Immature natural killer cell (primary cell): ENCODE measurements at regions not wholly inside any gene's neighbourhood (a gene's known extent, or its start where the extent isn't known, plus 50 kb on each side); places are given as distances from the start of the nearest gene placed in this dataset.

Source experiments
- DNase-seq, 3 donors: peaks; one replicate each; pipeline ENCODE4 v3.0.0; 2022; ENCODE audit warnings: mixed read lengths in 1 of 3
- H3K27ac Mint-ChIP-seq, 6 donors: one replicate each; pipeline ENCODE4 v1.8.0; 2020; ENCODE audit warnings: mixed read lengths in 6 of 6, mild to moderate bottlenecking in 5 of 6, inconsistent platforms in 4 of 6, moderate library complexity in 3 of 6
- H3K27me3 Mint-ChIP-seq, 3 donors: one replicate each; pipeline ENCODE4 v1.8.0; 2020 to 2021; ENCODE audit warnings: low read depth in 3 of 3, mild to moderate bottlenecking in 3 of 3, mixed read lengths in 3 of 3, moderate library complexity in 3 of 3, inconsistent platforms in 1 of 3
- H3K36me3 Mint-ChIP-seq, 3 donors: one replicate each; pipeline ENCODE4 v1.8.0; 2020; ENCODE audit warnings: mixed read lengths in 3 of 3, inconsistent platforms in 2 of 3, mild to moderate bottlenecking in 2 of 3
- H3K4me1 Mint-ChIP-seq, 2 donors: one replicate each; pipeline ENCODE4 v1.8.0; 2020; ENCODE audit warnings: inconsistent platforms in 2 of 2, mild to moderate bottlenecking in 2 of 2, mixed read lengths in 2 of 2, moderate library complexity in 1 of 2
- H3K4me3 Mint-ChIP-seq, 5 donors: one replicate each; pipeline ENCODE4 v1.8.0; 2020; ENCODE audit warnings: mild to moderate bottlenecking in 5 of 5, mixed read lengths in 5 of 5, inconsistent platforms in 3 of 5, moderate library complexity in 3 of 5
- H3K9me3 Mint-ChIP-seq, 6 donors: one replicate each; pipeline ENCODE4 v1.8.0; 2020; ENCODE audit warnings: mild to moderate bottlenecking in 6 of 6, mixed read lengths in 6 of 6, inconsistent platforms in 4 of 6, moderate library complexity in 3 of 6

GRCh38 chr12:86663173-86663572 is 407.0 kb upstream of the MGAT4C start:
- DNase-seq, result no peak
- H3K27me3 Mint-ChIP-seq, result no peaks in the 10 kb centered on the region
- H3K27ac Mint-ChIP-seq, result no peak overlapping the region
- no peaks in the 10 kb centered on the region for H3K4me1 Mint-ChIP-seq
- peaks cover 5 to 34% (median 13%) of the 10 kb centered on the region in 6 donors for H3K9me3 Mint-ChIP-seq
- H3K36me3 Mint-ChIP-seq, result peaks cover 0 to 3% (median 0%) of the 10 kb centered on the region in 3 donors
- H3K4me3 Mint-ChIP-seq, result no peak overlapping the region

GRCh38 chr12:86662464-86662863 is 406.3 kb upstream of the MGAT4C start:
- Mint-ChIP-seq H3K27me3 (no peaks in the 10 kb centered on the region), H3K9me3 (peaks cover 3 to 30% (median 11%) of the 10 kb centered on the region in 6 donors), H3K4me3 (no peak overlapping the region), H3K36me3 (no peaks in the 10 kb centered on the region), H3K27ac (no peak overlapping the region), H3K4me1 (no peaks in the 10 kb centered on the region)
- no peak for DNase-seq

DNA sequence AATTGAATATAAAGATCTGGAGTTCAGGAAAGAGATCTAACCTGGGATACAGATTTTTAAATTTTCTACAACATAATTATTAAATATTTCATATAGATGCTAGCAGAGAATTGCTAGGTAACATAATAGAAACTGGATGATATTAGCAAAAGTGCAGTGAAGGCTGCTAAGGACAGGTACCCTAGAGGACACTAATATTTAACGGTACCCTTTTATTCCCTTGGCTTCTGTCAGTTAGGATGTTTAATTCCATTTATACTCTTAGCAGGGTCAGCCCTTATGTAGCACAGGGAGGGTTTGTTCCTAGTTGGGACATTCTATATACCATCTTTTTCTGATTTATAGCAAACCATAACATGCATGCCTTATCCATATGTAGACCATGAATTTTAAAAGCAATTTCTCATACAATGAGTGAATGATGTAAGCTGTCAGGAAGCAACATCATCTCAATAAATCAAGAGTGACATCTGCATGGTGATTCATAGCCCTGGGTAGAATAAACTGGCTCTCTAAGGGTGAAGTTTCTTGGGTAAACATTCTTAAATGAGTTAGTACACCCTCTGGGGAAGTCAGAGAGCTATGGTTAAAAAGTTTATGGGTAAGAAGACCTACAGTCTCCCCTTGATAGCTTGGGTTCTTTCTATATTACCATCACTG is 404.4 kb upstream of the MGAT4C start:
- H3K27ac Mint-ChIP-seq, result no peak overlapping the region
- H3K27me3 Mint-ChIP-seq, result no peaks in the 10 kb centered on the region
- peaks cover 3 to 27% (median 9%) of the 10 kb centered on the region in 6 donors for H3K9me3 Mint-ChIP-seq
- DNase-seq, result no peak
- H3K4me3 Mint-ChIP-seq, result no peak overlapping the region
- no peaks in the 10 kb centered on the region for H3K36me3 Mint-ChIP-seq
- no peaks in the 10 kb centered on the region for H3K4me1 Mint-ChIP-seq

- H3K36me3 Mint-ChIP-seq, result no peaks in the 10 kb centered on the region
- peaks cover 0 to 3% (median 0%) of the 10 kb centered on the region in 3 donors for H3K27me3 Mint-ChIP-seq
- H3K27ac Mint-ChIP-seq, result no peak overlapping the region
- no peaks in the 10 kb centered on the region for H3K4me1 Mint-ChIP-seq
- H3K4me3 Mint-ChIP-seq, result no peak overlapping the region
- H3K9me3 Mint-ChIP-seq, result peaks cover 2 to 31% (median 10%) of the 10 kb centered on the region in 6 donors
- DNase-seq, result no peak
These were observed 403.8 kb upstream of the MGAT4C start for GRCh38 chr12:86659985-86660384.

GRCh38 chr12:86658303-86658702 is 402.1 kb upstream of the MGAT4C start:
- no peak for DNase-seq
- Mint-ChIP-seq H3K27me3 (peaks cover 0 to 3% (median 0%) of the 10 kb centered on the region in 3 donors), H3K4me1 (no peaks in the 10 kb centered on the region), H3K4me3 (no peak overlapping the region), H3K27ac (no peak overlapping the region), H3K36me3 (no peaks in the 10 kb centered on the region), H3K9me3 (peaks cover 3 to 25% (median 5%) of the 10 kb centered on the region in 6 donors)

- Mint-ChIP-seq H3K4me1 (no peaks in the 10 kb centered on the region), H3K27ac (no peak overlapping the region), H3K27me3 (no peaks in the 10 kb centered on the region), H3K36me3 (no peaks in the 10 kb centered on the region), H3K4me3 (no peak overlapping the region), H3K9me3 (peaks cover 2 to 26% (median 9%) of the 10 kb centered on the region in 6 donors)
- DNase-seq, result no peak
These were observed 391.6 kb upstream of the MGAT4C start for GRCh38 chr12:86647800-86648199.

DNA sequence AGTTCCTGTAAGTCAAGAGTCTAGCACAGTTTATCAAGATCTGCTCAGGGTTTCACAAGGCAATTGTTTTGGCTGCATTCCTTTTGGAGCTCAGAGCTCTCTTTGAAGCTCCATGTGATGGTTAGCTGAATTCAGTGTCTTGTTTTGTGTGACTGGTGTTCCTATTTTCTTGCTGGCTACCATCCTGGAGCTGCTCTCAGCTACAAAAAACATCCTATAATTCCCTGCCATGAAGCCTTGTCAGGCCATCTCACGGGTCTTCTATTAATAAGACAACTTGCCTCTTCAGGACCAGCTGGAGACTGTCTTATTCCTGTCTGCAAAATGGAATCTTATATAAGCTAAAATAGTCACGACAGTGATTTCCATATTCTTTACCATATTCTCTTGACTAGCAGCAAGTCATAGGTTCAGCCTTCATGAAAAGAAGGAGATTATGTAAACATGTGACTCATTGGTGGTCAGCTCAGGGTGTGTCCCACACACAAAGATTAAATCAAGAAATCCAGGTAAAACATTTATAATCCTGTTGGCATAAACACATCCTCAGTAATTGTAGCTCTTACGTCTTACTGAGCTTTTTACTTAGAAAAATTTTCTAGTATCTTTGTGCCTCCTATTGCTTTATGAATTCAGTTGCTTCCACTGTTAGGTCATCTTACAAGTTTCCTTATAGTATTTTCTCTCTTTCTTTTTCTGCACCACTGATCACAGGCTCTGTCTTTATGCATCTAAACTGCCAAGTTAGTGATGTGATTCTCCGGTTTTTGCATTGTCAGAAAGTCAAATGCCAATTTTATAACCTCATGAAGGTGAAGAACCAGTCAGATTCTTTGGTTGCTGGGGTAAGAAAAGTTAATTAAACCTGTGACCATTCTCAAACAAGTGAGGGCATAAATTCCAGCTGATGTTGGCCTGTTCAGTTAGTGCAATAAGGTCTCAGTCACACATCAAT is 378.5 kb upstream of the MGAT4C start:
- Mint-ChIP-seq H3K4me1 (no peaks in the 10 kb centered on the region), H3K9me3 (peaks cover 0 to 34% (median 16%) of the 10 kb centered on the region in 6 donors), H3K36me3 (no peaks in the 10 kb centered on the region), H3K27me3 (no peaks in the 10 kb centered on the region), H3K27ac (no peak overlapping the region), H3K4me3 (no peak overlapping the region)
- DNase-seq, result no peak

GRCh38 chr12:86627001-86627400 is 370.8 kb upstream of the MGAT4C start:
- H3K27ac Mint-ChIP-seq, result no peak overlapping the region
- no peaks in the 10 kb centered on the region for H3K4me1 Mint-ChIP-seq
- peaks cover 0 to 5% (median 0%) of the 10 kb centered on the region in 3 donors for H3K36me3 Mint-ChIP-seq
- H3K9me3 Mint-ChIP-seq, result peaks cover 16 to 64% (median 38%) of the 10 kb centered on the region in 6 donors
- DNase-seq, result no peak
- H3K27me3 Mint-ChIP-seq, result peaks cover 0 to 2% (median 0%) of the 10 kb centered on the region in 3 donors
- H3K4me3 Mint-ChIP-seq, result no peak overlapping the region

DNA sequence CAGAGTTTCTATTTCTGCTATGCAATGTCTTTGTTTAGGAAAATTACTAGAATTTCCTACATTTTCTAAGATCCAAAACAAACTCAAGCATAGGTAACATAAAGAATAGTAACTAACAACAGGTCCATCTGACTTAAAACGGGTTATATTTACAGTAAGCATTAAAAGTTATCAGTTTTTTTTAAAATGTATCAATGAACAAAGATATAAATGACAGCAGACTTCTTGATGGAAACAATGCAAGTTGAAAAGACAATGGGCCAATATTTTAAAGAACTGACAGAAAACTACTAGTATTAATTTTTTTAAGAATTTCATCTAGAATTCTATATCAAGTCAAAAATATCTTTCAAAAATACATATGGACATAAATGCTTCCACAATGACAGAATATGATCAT is 367.1 kb upstream of the MGAT4C start:
- Mint-ChIP-seq H3K9me3 (peaks cover 13 to 52% (median 26%) of the 10 kb centered on the region in 6 donors), H3K4me3 (no peak overlapping the region)

GRCh38 chr12:86621957-86622356 is 365.8 kb upstream of the MGAT4C start:
- Mint-ChIP-seq H3K27me3 (no peaks in the 10 kb centered on the region), H3K4me3 (no peak overlapping the region), H3K4me1 (no peaks in the 10 kb centered on the region), H3K27ac (no peak overlapping the region), H3K36me3 (no peaks in the 10 kb centered on the region), H3K9me3 (peaks cover 10 to 47% (median 29%) of the 10 kb centered on the region in 6 donors)
- no peak for DNase-seq

More for the DNA sequence above, 367.1 kb upstream of the MGAT4C start:
- DNase-seq, result no peak
- no peak overlapping the region for H3K27ac Mint-ChIP-seq
- no peaks in the 10 kb centered on the region for H3K4me1 Mint-ChIP-seq
- no peaks in the 10 kb centered on the region for H3K36me3 Mint-ChIP-seq
- peaks cover 0 to 2% (median 0%) of the 10 kb centered on the region in 3 donors for H3K27me3 Mint-ChIP-seq

DNA sequence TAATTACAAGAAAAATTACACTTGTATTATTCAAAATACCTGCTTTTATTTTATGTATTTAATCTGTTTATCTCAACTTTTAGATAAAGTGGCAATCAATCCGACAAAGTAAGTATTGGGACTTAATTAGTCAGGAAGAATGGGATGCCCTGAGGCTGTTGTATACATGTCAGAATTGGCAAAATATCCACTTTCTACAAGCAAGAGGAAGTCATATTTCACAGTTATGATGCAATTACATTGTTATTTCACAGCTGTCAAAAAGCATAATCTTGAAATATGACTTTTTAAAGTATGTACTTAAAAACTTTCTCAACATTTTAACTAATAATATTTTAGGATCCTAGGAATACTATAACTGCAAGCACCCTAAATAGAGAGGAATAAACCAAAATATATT is 357.1 kb upstream of the MGAT4C start:
- H3K36me3 Mint-ChIP-seq, result no peaks in the 10 kb centered on the region
- no peak for DNase-seq
- no peaks in the 10 kb centered on the region for H3K27me3 Mint-ChIP-seq
- H3K9me3 Mint-ChIP-seq, result peaks cover 6 to 19% (median 14%) of the 10 kb centered on the region in 6 donors
- no peak overlapping the region for H3K27ac Mint-ChIP-seq
- H3K4me3 Mint-ChIP-seq, result no peak overlapping the region
- H3K4me1 Mint-ChIP-seq, result no peaks in the 10 kb centered on the region

DNA sequence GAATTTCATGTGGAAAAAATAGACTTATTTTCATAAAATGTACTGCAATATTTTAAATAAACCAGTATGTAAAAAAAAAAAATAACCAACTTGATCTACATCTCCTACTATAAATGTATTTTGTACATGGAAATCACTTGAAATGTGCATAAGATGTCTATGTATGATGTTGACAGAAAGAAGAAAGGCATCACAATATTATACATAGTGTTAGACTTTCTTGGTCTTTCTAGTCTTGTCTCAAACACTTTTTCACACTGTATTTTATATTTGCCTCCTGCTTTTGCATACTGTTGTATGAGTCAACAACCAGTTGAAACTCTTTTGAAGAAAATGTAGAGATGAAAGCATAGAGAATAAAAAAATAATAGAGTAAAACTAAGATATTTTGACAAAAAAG is 352.4 kb upstream of the MGAT4C start:
- no peaks in the 10 kb centered on the region for H3K27me3 Mint-ChIP-seq
- H3K27ac Mint-ChIP-seq, result no peak overlapping the region
- H3K36me3 Mint-ChIP-seq, result no peaks in the 10 kb centered on the region
- no peak for DNase-seq
- peaks cover 1 to 24% (median 13%) of the 10 kb centered on the region in 6 donors for H3K9me3 Mint-ChIP-seq
- no peaks in the 10 kb centered on the region for H3K4me1 Mint-ChIP-seq
- no peak overlapping the region for H3K4me3 Mint-ChIP-seq

DNA sequence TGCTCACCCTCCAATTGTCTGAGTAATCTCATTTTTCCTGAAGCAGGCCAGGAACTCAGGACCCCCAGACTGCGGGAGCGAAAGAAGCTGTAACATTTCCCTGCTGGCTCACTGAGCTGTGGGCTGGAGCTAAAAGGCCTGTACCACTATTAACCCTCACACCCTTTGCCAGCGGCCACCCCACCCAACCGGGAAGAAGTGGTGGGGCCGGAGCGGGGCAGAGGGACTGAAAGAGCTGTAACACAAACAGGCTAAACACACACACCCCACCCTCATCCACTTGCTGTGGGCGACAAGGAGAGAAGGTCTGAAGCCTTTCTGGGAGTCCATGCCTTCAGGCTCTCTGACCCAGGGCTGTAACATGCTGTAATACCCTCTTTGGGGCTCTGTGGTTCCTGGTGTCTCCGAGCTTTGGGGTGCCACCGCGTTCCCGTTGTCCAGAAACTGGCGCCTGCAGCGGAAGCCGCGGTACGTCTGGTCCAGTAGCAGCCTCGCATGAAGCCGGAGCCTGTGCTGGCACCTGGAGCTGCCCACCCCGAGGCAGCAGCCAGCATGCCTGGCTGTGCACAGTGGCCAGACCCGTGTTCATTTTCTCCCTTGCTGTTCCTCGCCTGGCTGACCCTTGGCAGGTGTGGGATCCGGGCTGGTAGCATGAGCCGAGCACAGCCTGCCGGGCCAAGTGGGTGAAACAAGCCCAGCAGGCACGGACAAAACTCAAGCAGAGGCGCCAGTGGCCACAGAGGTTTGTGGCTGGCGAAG is 345.5 kb upstream of the MGAT4C start:
- Mint-ChIP-seq H3K4me1 (no peaks in the 10 kb centered on the region), H3K9me3 (peaks cover 4 to 39% (median 16%) of the 10 kb centered on the region in 6 donors), H3K27ac (no peak overlapping the region), H3K36me3 (peaks cover 0 to 4% (median 0%) of the 10 kb centered on the region in 3 donors), H3K27me3 (no peaks in the 10 kb centered on the region), H3K4me3 (no peak overlapping the region)
- DNase-seq, result no peak
